GM23248 (cell line): ENCODE measurements at regions not wholly inside any gene's neighbourhood (a gene's known extent, or its start where the extent isn't known, plus 50 kb on each side); places are given as distances from the start of the nearest gene placed in this dataset.

Experiments
- EZH2 ChIP-seq: fragments of 200-600 bp; sonication (generic); IDR thresholded peaks from 2 replicates; pipeline ENCODE4 v1.6.1; 2018; ENCODE audit warnings: antibody characterized with exemption, mild to moderate bottlenecking; ENCODE audit not compliant: insufficient read depth, poor library complexity, severe bottlenecking
- EZH2phosphoT487 ChIP-seq: fragments of 200-600 bp; sonication (generic); IDR thresholded peaks from 2 replicates; pipeline ENCODE4 v1.6.1; 2018; ENCODE audit warnings: antibody characterized with exemption, moderate library complexity, mild to moderate bottlenecking, low read depth; ENCODE audit not compliant: insufficient read depth

DNA sequence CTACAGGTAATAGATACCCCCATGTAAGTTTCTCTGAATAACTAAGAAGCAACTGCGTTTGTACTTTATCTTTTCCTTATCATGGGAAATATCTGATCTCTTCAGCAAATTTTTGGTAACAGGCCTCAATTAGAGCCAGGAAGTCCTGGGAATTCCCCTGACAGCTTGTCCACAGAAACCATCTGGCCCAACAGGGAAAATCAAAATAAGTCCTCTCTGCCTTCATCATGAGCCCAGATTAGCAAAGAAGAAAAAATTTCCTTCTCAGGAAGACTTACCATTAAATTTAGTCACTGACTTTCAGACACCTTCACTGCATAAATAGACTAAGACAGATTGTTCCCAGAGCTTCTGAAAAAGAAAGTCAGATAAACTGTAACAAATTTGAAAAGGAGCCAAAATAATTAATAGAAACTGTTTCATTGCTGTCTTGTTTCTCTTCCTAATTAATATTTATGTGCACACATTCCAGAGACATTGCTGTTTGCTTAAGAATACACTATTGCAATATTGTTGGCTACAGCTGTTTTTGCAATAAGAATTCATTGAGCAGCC is 278.1 kb upstream of the FAT3 start:
- TF ChIP-seq EZH2 (no peak), EZH2phosphoT487 (no peak)
